DND-41 (cell line): ENCODE measurements at regions not wholly inside any gene's neighbourhood (a gene's known extent, or its start where the extent isn't known, plus 50 kb on each side); places are given as distances from the start of the nearest gene placed in this dataset.

ENCODE experiments used
- ATAC-seq: fragments of 200-7000 bp; cut with Tn5 transposase; 3 replicates; pipeline ENCODE4 v1.9.1; 2021; ENCODE audit warnings: low read depth; ENCODE audit not compliant: insufficient read depth
- DNase-seq: peaks from one replicate; pipeline ENCODE4 v3.0.0-alpha.2; 2020
- H2AFZ ChIP-seq: 2 replicates; pipeline ENCODE4 v1.6.0; 2012; ENCODE audit warnings: low read depth, low read length
- H3K27ac ChIP-seq: 2 replicates; pipeline ENCODE4 v1.5.1; 2012; ENCODE audit warnings: low read length, inconsistent platforms
- H3K27me3 ChIP-seq: fragments of 200-600 bp; sonication (generic); 2 replicates; pipeline ENCODE4 v1.6.0; 2012; ENCODE audit warnings: low read length, mild to moderate bottlenecking, inconsistent platforms; ENCODE audit not compliant: insufficient read depth, poor library complexity
- H3K36me3 ChIP-seq: 2 replicates; pipeline ENCODE4 v1.5.1; 2012; ENCODE audit warnings: low read length, inconsistent platforms; ENCODE audit not compliant: insufficient read depth
- H3K4me1 ChIP-seq: 2 replicates; pipeline ENCODE4 v1.5.1; 2012; ENCODE audit warnings: mild to moderate bottlenecking, low read length; ENCODE audit not compliant: insufficient read depth
- H3K4me2 ChIP-seq: 2 replicates; pipeline ENCODE4 v1.6.0; 2012; ENCODE audit warnings: mild to moderate bottlenecking, moderate library complexity, low read length, inconsistent platforms; ENCODE audit not compliant: insufficient read depth
- H3K4me3 ChIP-seq, 2 experiments: fragments of 200-600 bp in 1 of 2; shearing (Covaris generic) in 1 of 2; 2 replicates each; pipeline ENCODE4 v1.5.1; 2012 to 2016; ENCODE audit warnings: inconsistent platforms in 2 of 2, low read length in 2 of 2, mild to moderate bottlenecking in 2 of 2, low read depth in 1 of 2, moderate library complexity in 1 of 2
- H3K79me2 ChIP-seq: 2 replicates; pipeline ENCODE4 v1.6.0; 2012; ENCODE audit warnings: low read length, inconsistent platforms; ENCODE audit not compliant: insufficient read depth
- H3K9ac ChIP-seq: 2 replicates; pipeline ENCODE4 v1.6.0; 2012; ENCODE audit warnings: low read depth, mild to moderate bottlenecking, inconsistent platforms, low read length, moderate library complexity
- H3K9me3 ChIP-seq: 2 replicates; pipeline ENCODE4 v1.5.1; 2012; ENCODE audit warnings: low read length, moderate library complexity, mild to moderate bottlenecking, inconsistent platforms; ENCODE audit not compliant: insufficient read depth, severe bottlenecking
- H4K20me1 ChIP-seq: 2 replicates; pipeline ENCODE4 v1.6.0; 2012; ENCODE audit warnings: low read length; ENCODE audit not compliant: insufficient read depth
- CTCF ChIP-seq: IDR thresholded peaks from 2 replicates; pipeline ENCODE4 v1.5.1; 2012; ENCODE audit warnings: borderline replicate concordance, low read length, moderate library complexity, mild to moderate bottlenecking; ENCODE audit not compliant: poor library complexity, severe bottlenecking; ENCODE audit errors: extremely low read depth
- EZH2 ChIP-seq: IDR thresholded peaks from 3 replicates; pipeline ENCODE4 v1.6.1; 2012; ENCODE audit warnings: borderline replicate concordance, low read depth, mild to moderate bottlenecking, moderate library complexity, low read length, inconsistent platforms; ENCODE audit not compliant: severe bottlenecking

- no peaks in the 10 kb centered on the region for H3K9me3 ChIP-seq
Observed at GRCh38 chr13:26934096-26934495, 173.5 kb upstream of the GPR12 start.

GRCh38 chr13:26932465-26932864, 171.9 kb upstream of the GPR12 start:
- TF ChIP-seq CTCF = no peak
- no peak for TF ChIP-seq EZH2
- Histone ChIP-seq H3K27me3 (peaks cover 3% of the 10 kb centered on the region), H3K4me1 (peaks cover 6% of the 10 kb centered on the region; the same call in 1 of the 2 replicates), H3K36me3 (no peaks in the 10 kb centered on the region), H3K79me2 (no peaks in the 10 kb centered on the region), H2AFZ (no peak overlapping the region), H3K27ac (no peak overlapping the region), H3K4me2 (no peak overlapping the region), H3K4me3 (no peak overlapping the region), H3K9ac (no peak overlapping the region), H4K20me1 (no peaks in the 10 kb centered on the region), H3K9me3 (no peaks in the 10 kb centered on the region)
- ATAC-seq (no peak), DNase-seq (no peak)

More at GRCh38 chr13:26934096-26934495, 173.5 kb upstream of the GPR12 start:
- DNase-seq (no peak), ATAC-seq (no peak)
- H3K4me3 ChIP-seq = no peak overlapping the region
- H3K36me3 ChIP-seq = no peaks in the 10 kb centered on the region
- no peaks in the 10 kb centered on the region for H4K20me1 ChIP-seq
- no peak overlapping the region for H3K9ac ChIP-seq
- H3K4me2 ChIP-seq = no peak overlapping the region
- H3K27ac ChIP-seq = no peak overlapping the region
- H3K4me1 ChIP-seq = peaks cover 6% of the 10 kb centered on the region; the same call in 1 of the 2 replicates
- no peak overlapping the region for H2AFZ ChIP-seq
- TF ChIP-seq CTCF = no peak
- TF ChIP-seq EZH2 = no peak
- peaks cover 3% of the 10 kb centered on the region for H3K27me3 ChIP-seq
- no peaks in the 10 kb centered on the region for H3K79me2 ChIP-seq

GRCh38 chr13:26929971-26930730, 169.6 kb upstream of the GPR12 start:
- Histone ChIP-seq H3K36me3 (no peaks in the 10 kb centered on the region), H3K27ac (no peak overlapping the region), H3K9ac (no peak overlapping the region), H3K27me3 (peaks cover 8% of the 10 kb centered on the region), H4K20me1 (no peaks in the 10 kb centered on the region), H3K79me2 (no peaks in the 10 kb centered on the region), H3K9me3 (no peaks in the 10 kb centered on the region), H3K4me1 (peaks cover 6% of the 10 kb centered on the region; the same call in 1 of the 2 replicates), H3K4me3 (no peak overlapping the region), H3K4me2 (no peak overlapping the region), H2AFZ (no peak overlapping the region)
- DNase-seq (peak; percentile 74), ATAC-seq (peak; percentile 97)
- no peak for TF ChIP-seq EZH2
- TF ChIP-seq CTCF = peak; percentile 93
